ENCODE measurements at regions not wholly inside any gene's neighbourhood (a gene's known extent, or its start where the extent isn't known, plus 50 kb on each side); places are given as distances from the start of the nearest gene placed in this dataset.
"Not testable (repeated sequence)": the region's sequence is repeated elsewhere in the genome, so short reads cannot be mapped to it uniquely, and the experiment has no call there.

GRCh38 chr6:18595774-18596530, 208.8 kb downstream of the RNF144B start:
- peak; percentile 94 for FAIRE-seq

- no peak for FAIRE-seq
Measured at GRCh38 chr6:18596531-18596835, 209.3 kb downstream of the RNF144B start.

- no peak for FAIRE-seq
Measured at GRCh38 chr6:18598551-18599264, 211.6 kb downstream of the RNF144B start.

DNA sequence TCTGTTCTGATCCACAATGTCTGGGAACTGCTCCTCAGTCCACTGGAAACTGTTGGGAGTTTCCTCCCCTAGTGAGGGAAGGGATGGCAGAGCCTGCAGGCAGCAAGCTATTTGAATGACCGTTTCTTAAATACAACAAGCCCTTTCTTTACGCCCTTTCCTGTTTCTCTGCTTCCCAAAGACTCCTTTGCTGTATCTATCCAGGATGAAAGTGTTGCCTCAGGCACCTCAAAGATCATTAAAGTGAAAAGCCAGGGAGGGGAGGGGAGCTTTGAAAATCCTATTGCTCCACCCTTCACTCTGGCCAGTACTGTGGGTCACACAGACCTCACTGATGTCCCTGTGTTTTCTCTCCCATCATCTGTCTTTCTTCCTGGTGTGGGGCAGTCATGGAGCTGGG, 213.1 kb downstream of the RNF144B start:
- no peak for FAIRE-seq

DNA sequence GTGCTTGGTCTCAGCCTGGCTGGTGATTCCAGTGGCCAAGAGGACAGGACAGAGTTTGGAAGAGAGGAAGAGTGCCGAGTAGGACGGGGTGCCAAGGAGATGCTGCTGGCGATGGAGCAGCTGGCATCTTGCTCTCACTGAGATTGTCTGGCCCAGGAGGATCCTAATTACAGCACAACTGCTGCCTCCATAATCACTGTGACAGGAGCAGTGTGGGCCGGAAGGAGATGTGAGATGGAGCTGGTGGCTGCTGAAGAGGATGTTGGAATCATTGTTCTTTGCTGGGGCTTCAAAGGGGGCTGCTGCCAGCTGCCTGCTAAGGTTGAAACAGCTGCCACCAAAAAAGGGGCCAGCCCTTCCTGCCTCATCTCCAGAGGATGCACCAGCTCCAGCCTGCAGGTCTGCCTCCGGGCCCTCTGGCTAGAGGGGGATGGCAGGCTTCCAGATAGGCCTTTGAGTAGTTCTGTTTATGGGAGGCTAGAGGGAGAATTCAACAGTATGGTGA, 214.4 kb downstream of the RNF144B start:
- FAIRE-seq: no peak

DNA sequence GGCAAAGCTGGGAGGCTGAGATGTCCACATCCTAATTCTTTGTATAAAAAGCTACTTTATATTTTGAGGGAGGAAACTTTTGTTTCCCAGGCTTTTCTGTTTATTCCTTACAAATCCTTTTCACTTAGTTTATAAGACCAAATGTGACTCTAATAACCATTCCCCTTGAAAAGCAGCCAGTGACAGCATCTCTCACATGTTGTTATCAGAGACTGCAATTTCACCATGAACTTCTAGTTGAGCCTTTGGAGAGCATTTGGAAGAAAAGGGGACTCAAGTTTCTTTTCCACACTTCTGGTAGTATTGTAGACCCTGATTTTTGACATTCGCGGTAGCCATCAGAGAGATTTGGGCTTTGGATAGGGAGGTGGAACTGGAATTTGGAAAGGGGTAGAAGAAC, 215.8 kb downstream of the RNF144B start:
- no peak for FAIRE-seq

- FAIRE-seq: no peak
Measured at GRCh38 chr6:18603361-18603760, 216.2 kb downstream of the RNF144B start.

GRCh38 chr6:18605841-18606240, 218.7 kb downstream of the RNF144B start:
- FAIRE-seq: no peak

DNA sequence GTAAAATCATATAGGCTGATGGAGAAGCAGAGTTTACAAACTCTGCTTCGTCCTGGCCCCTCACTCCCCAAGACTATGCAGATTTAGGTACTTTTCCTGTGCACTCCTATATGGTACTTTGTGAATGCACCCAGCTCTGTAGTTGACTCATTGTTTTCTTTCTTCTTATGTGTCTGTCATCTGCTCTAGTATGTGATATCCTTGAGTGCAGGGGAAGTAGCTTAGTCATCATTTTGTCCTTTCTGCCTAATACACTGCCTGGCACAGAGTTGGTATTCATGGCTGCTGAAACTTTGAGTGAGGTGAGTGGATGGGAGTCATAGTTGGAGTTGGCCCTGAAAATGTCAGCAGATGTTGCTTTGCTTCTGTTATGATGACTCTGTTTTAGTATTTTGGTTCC, 222.6 kb downstream of the RNF144B start:
- no peak for FAIRE-seq

DNA sequence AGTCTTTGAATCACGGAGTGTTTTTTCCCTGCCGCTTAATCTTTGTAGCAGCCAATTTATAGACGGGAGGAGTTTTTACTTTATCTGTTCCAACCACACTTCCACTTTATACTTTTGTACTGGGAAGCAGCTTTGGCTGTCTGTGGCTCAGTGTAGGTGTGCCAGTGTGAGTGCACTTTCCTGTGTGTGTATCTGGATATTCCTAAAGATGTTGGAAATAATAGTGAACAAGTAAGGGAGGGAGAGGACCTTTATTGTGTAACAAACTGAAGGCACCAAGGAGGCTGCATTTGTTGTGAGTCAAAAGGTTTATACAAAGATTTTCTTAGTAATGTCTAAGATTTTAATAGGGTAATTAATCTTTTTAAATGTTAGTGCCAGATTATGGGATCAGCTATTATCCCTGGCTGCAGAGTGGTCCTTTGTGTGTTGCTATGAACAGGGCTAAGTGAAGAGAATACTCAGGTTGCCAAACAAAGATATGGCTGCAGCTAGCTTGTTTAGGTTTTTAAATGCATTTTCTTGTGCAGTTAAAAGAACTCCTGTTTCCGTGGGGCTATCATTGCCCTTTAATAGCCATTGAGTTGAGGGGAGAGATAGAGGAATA, 226.3 kb downstream of the RNF144B start:
- FAIRE-seq: no peak

DNA sequence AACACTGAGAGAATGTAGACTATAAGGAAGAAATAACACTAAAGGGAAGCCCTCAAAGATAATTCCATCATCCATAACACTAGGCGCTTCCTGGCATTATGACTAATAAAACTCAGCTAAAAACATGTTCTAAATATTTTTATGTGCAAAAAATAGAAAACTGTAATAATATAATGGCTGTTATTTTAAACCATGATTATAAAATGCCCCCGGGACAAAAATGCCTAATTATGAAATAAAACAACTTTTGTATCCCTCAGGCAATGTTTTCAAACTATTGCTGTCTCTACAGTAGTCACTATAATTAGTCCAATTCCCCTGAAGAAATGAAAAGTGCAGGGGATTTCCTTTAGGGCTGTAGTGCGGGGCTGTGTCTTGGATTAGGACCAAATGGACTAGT, 242.4 kb downstream of the RNF144B start:
- FAIRE-seq: no peak

GRCh38 chr6:18632670-18633410, 245.7 kb downstream of the RNF144B start:
- peak; percentile 70 for FAIRE-seq

DNA sequence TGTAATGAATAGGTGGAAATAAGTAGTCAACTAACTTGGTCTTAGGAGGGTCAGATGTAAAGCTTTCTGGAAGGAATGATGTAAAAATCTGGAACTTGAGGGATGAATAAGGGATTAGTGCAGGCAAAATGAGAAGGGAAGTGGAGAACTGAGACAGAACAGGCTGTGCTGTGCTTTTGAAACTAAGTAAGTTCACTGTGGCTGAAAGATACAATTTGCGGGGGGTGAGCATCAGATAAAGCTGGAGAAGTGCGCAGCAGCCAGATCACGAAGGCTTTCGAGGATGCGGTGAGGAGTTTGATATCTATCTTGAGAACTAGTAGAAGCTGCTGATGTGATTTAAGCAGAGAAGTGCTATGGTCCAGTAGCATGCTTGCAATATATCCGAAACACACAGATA, 247.8 kb downstream of the RNF144B start:
- FAIRE-seq: no peak

- no peak for FAIRE-seq
Measured at GRCh38 chr6:18640134-18640533, 253.0 kb downstream of the RNF144B start.

DNA sequence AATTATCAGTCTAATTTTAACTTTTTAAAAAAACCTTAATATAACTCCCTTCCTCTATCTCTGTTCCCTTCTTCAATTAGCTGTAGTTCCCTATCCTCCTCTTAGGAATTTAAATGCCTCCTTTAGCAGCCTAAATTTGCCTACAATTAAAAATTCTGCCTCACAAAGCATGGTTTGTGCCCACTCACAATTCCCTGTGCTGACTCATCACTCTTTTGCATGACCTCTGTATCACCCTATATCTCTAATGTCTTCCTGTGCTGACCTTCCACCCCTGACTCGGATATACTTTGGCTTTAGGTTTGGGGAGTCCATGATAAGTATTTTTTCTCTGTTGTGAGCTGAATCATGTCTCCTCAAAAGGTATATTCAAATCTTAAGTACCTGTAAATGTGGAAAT, 253.6 kb downstream of the RNF144B start:
- FAIRE-seq: no peak

DNA sequence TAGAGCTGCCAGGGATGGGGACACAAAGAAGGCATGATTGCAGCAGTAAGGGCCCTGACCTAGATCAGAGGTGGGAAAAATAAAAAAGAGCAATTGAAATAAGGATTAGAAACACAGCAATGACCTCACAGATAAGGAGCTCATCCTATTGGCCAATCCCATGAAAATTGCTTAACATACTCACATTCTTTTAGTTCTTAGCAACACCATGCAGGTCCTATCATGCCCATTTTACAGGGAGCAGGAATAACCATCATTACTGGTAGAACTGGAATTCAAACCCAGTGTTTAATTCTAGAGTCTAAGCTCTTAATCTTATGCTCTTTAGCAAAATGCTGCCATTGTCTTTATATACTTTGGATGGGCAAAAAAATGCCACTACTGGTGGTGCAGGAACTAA, 267.7 kb downstream of the RNF144B start:
- no peak for FAIRE-seq

GRCh38 chr6:18656506-18656905, 269.4 kb downstream of the RNF144B start:
- no peak for FAIRE-seq

DNA sequence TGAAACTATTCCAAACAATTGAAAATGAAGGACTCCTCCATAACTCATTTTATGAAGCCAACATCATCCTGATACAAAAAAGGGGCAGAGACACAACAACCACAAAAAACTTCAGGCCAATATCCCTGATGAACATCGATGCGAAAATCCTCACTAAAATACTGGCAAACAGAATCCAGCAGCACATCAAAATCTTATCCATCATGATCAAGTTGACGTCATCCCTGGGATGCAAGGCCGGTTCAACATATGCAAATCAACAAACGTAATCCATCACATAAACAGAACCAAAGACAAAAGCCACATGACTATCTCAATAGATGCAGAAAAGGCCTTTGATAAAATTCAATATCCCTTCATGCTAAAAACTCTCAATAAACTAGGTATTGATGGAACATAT, 272.8 kb downstream of the RNF144B start:
- FAIRE-seq: not testable (repeated sequence)

GRCh38 chr6:18663011-18663410, 275.9 kb downstream of the RNF144B start:
- peak; percentile 74 for FAIRE-seq

GRCh38 chr6:18664401-18664800, 277.3 kb downstream of the RNF144B start:
- FAIRE-seq: no peak

DNA sequence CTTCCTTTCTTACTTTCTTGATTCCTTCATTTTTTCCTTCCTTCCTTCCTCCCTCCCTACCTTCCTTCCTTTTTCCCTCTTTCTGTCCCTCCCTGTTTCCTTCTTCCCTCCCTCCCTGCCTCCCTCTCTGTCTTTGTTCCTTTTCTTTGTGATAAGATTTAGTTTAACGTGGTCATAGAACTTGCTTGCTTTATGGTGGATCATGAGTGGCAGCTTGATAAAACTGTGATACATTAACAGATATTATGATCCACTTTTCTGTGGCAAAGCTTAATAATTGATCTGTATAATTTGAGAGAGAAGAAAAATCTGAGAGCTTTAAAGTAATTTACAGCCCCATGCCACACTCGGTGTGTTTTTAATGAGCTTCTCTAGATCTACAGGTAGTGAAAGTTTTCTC, 280.5 kb downstream of the RNF144B start:
- no peak for FAIRE-seq

GRCh38 chr6:18668994-18669393, 281.8 kb downstream of the RNF144B start:
- FAIRE-seq: no peak

GRCh38 chr6:18672852-18673251, 285.7 kb downstream of the RNF144B start:
- no peak for FAIRE-seq
